ENCODE measurements at regions not wholly inside any gene's neighbourhood (a gene's known extent, or its start where the extent isn't known, plus 50 kb on each side); places are given as distances from the start of the nearest gene placed in this dataset.

DNA sequence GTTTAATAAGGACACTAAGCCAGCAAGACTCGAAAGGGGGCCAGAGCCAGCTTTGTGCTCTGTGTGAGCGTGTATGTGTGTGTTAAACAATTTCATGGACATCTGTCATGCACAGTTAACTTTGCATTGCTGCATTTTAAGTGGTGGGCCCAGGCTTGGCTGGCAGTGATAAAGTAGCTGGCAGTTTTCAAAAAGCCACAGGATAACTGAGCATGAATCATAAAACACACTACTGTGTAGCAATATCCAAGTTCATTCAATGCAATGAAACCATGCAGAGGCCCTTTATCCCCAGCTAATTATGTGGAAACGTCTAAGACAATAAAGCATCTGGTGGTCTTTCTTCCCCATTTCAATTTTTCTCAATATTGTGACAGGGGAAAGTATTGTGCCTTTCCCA, 132.9 kb downstream of the NKX6-1 start:
- no peak for TF ChIP-seq POLR2AphosphoS5 (IDR thresholded peaks at IDR 0.05; ENCODE audit: low read depth, low read length)
- TF ChIP-seq, protein P1, sequence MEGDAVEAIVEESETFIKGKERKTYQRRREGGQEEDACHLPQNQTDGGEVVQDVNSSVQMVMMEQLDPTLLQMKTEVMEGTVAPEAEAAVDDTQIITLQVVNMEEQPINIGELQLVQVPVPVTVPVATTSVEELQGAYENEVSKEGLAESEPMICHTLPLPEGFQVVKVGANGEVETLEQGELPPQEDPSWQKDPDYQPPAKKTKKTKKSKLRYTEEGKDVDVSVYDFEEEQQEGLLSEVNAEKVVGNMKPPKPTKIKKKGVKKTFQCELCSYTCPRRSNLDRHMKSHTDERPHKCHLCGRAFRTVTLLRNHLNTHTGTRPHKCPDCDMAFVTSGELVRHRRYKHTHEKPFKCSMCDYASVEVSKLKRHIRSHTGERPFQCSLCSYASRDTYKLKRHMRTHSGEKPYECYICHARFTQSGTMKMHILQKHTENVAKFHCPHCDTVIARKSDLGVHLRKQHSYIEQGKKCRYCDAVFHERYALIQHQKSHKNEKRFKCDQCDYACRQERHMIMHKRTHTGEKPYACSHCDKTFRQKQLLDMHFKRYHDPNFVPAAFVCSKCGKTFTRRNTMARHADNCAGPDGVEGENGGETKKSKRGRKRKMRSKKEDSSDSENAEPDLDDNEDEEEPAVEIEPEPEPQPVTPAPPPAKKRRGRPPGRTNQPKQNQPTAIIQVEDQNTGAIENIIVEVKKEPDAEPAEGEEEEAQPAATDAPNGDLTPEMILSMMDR (IDR thresholded peaks at IDR 0.05), result no peak
